ENCODE measurements at regions not wholly inside any gene's neighbourhood (a gene's known extent, or its start where the extent isn't known, plus 50 kb on each side); places are given as distances from the start of the nearest gene placed in this dataset.
"Not testable (repeated sequence)": the region's sequence is repeated elsewhere in the genome, so short reads cannot be mapped to it uniquely, and the experiment has no call there.

DNA sequence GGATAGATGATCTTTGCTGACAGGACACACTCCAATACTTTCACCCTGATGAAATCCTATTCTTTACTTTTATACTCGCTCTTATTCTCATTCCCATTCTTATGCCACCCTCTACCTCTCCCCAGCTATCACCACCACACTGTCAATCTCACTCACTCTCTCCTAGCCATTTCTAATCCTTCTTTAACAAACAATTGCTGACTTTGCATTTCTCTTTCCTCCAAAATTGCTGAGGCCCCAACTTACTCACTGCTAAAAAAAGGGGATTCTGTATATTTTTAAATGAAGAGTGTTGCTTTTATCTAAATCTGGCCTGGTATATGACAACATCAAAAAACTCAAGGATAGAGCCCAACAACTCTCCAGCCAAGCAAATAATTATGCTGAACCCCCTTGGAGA is 515.4 kb downstream of the MATN1 start:
- not testable (repeated sequence) for TF ChIP-seq POLR2A (IDR thresholded peaks at IDR 0.05; ENCODE audit: low read depth, low read length); TAF1 (IDR thresholded peaks at IDR 0.05; ENCODE audit: low read depth, low read length); POLR2AphosphoS5 (IDR thresholded peaks at IDR 0.05; ENCODE audit: low read depth, low read length); PAX5 (IDR thresholded peaks at IDR 0.05; ENCODE audit: insufficient read depth, low read length, severe bottlenecking); SPI1 (IDR thresholded peaks at IDR 0.05; ENCODE audit: low read depth, low read length)
